Endothelial cell of umbilical vein (primary cell): ENCODE measurements at regions not wholly inside any gene's neighbourhood (a gene's known extent, or its start where the extent isn't known, plus 50 kb on each side); places are given as distances from the start of the nearest gene placed in this dataset.

ENCODE experiments used
- BruUV-seq: library from RNA; stranded (reverse); fragments of 400-500 nt; replicated peaks from 2 replicates; lab custom pipeline; 2021; lab: Mats Ljungman, UMichigan
- CTCF ChIA-PET: fragments of 300-600, 350-600 bp; sonication (Branson Sonifier 250); formaldehyde crosslinking; loops from one replicate; lab custom pipeline; 2021; ENCODE audit warnings: antibody characterized with exemption, inconsistent platforms; lab: Charles Lee
- POLR2A ChIA-PET: fragments of 300-600, 350-600 bp; sonication (Branson Sonifier 250); formaldehyde crosslinking; loops from one replicate; lab custom pipeline; 2021; ENCODE audit warnings: antibody characterized with exemption, inconsistent platforms; lab: Charles Lee
- DNase-seq: peaks from one replicate; pipeline ENCODE4 v3.0.0-alpha.2; 2011; ENCODE audit warnings: low read depth, low spot score
- FAIRE-seq: peaks from 2 replicates; lab custom pipeline; 2011; peaks lifted over from hg19 to GRCh38; lab: Jason Lieb, UNC
- H2AFZ ChIP-seq: 2 replicates; pipeline ENCODE4 v1.6.0; 2012; ENCODE audit warnings: low read depth, low read length, control low read depth, inconsistent platforms
- H3K27ac ChIP-seq: 2 replicates; pipeline ENCODE4 v1.5.1; 2011; ENCODE audit warnings: low read depth, mild to moderate bottlenecking, control low read depth, low read length, moderate library complexity; ENCODE audit not compliant: insufficient read depth
- H3K27me3 ChIP-seq, 2 experiments: 2 replicates each; pipeline versions ENCODE4 v1.6.0 to v1.6.1; 2011; ENCODE audit warnings: low read length in 2 of 2, mixed read lengths in 1 of 2; ENCODE audit not compliant: control insufficient read depth in 2 of 2, insufficient read depth in 2 of 2
- H3K36me3 ChIP-seq, 2 experiments: 2 replicates in 1 of 2; 3 replicates in 1 of 2; pipeline ENCODE4 v1.5.1; 2011; ENCODE audit warnings: low read length in 2 of 2, mild to moderate bottlenecking in 1 of 2, moderate library complexity in 1 of 2; ENCODE audit not compliant: control insufficient read depth in 2 of 2, insufficient read depth in 2 of 2; ENCODE audit errors: extremely low read depth in 1 of 2
- H3K4me1 ChIP-seq: 3 replicates; pipeline ENCODE4 v1.5.1; 2011; ENCODE audit warnings: mild to moderate bottlenecking, low read length; ENCODE audit not compliant: control insufficient read depth, insufficient read depth; ENCODE audit errors: extremely low read depth
- H3K4me2 ChIP-seq: 2 replicates; pipeline ENCODE4 v1.6.1; 2011; ENCODE audit warnings: low read length, control low read depth, mixed read lengths; ENCODE audit not compliant: insufficient read depth
- H3K4me3 ChIP-seq, 3 experiments: fragments of 200-600 bp in 1 of 3; sonication (generic), shearing (Covaris generic) in 1 of 3; replicated peaks in 1 of 3; 2 replicates each; pipeline ENCODE4 v1.5.1; 2011 to 2016; ENCODE audit warnings: control low read depth in 3 of 3, low read length in 3 of 3, mild to moderate bottlenecking in 2 of 3, inconsistent platforms in 1 of 3, low read depth in 1 of 3, moderate library complexity in 1 of 3; ENCODE audit not compliant: insufficient read depth in 1 of 3
- H3K79me2 ChIP-seq: 2 replicates; pipeline ENCODE4 v1.6.0; 2012; ENCODE audit warnings: low read length, inconsistent platforms; ENCODE audit not compliant: control insufficient read depth, insufficient read depth
- H3K9ac ChIP-seq: replicated peaks from 2 replicates; pipeline ENCODE3; 2011; ENCODE audit warnings: low read length, control low read depth; ENCODE audit not compliant: insufficient read depth; ENCODE audit errors: extremely low read depth
- H3K9me1 ChIP-seq: replicated peaks from 3 replicates; pipeline ENCODE4 v1.6.0; 2011; ENCODE audit warnings: mild to moderate bottlenecking, low read length; ENCODE audit not compliant: control insufficient read depth, insufficient read depth; ENCODE audit errors: extremely low read depth
- H3K9me3 ChIP-seq: replicated peaks from 2 replicates; pipeline ENCODE4 v1.5.1; 2012; ENCODE audit warnings: low read length, inconsistent platforms; ENCODE audit not compliant: control insufficient read depth, insufficient read depth
- H4K20me1 ChIP-seq: replicated peaks from 2 replicates; pipeline ENCODE3; 2011; ENCODE audit warnings: mild to moderate bottlenecking, low read length; ENCODE audit not compliant: control insufficient read depth, insufficient read depth; ENCODE audit errors: extremely low read depth
- CTCF ChIP-seq, 2 donors: IDR thresholded peaks; 1 replicate in 1 of 2; 2 replicates in 1 of 2; pipeline ENCODE4 v1.5.1; 2011; ENCODE audit warnings: low read length in 2 of 2, mild to moderate bottlenecking in 2 of 2, moderate library complexity in 2 of 2, control low read depth in 1 of 2, inconsistent platforms in 1 of 2, low read depth in 1 of 2; ENCODE audit not compliant: insufficient read depth in 1 of 2; ENCODE audit errors: extremely low read depth in 1 of 2
- EZH2 ChIP-seq: IDR thresholded peaks from 2 replicates; pipeline ENCODE4 v1.6.1; 2012; ENCODE audit warnings: borderline replicate concordance, low read depth, mild to moderate bottlenecking, moderate library complexity, low read length, inconsistent platforms; ENCODE audit not compliant: severe bottlenecking
- FOS ChIP-seq: IDR thresholded peaks from 2 replicates; pipeline ENCODE4 v1.6.1; 2011; ENCODE audit warnings: mild to moderate bottlenecking, low read length, moderate library complexity, borderline replicate concordance; ENCODE audit not compliant: insufficient read depth
- GATA2 ChIP-seq: IDR thresholded peaks from 2 replicates; pipeline ENCODE4 v1.7.0; 2011; ENCODE audit warnings: low read depth, mild to moderate bottlenecking, moderate library complexity, mixed read lengths, low read length; ENCODE audit not compliant: insufficient read length, insufficient read depth
- JUN ChIP-seq: IDR thresholded peaks from 2 replicates; pipeline ENCODE4 v1.6.1; 2011; ENCODE audit warnings: borderline replicate concordance, low read depth; ENCODE audit not compliant: insufficient read length, insufficient read depth
- MAX ChIP-seq: IDR thresholded peaks from 2 replicates; pipeline ENCODE4 v1.6.1; 2011; ENCODE audit not compliant: insufficient read depth, insufficient read length
- MYC ChIP-seq: IDR thresholded peaks from one replicate; pipeline ENCODE4 v1.6.1; 2011; ENCODE audit warnings: mild to moderate bottlenecking, low read depth, low read length
- POLR2A ChIP-seq: IDR thresholded peaks from 2 replicates; pipeline ENCODE4 v1.6.1; 2012; ENCODE audit warnings: low read depth, mild to moderate bottlenecking, control low read depth, low read length
- POLR2AphosphoS5 ChIP-seq: IDR thresholded peaks from 2 replicates; pipeline ENCODE4 v1.6.1; 2012; ENCODE audit warnings: low read depth, mild to moderate bottlenecking, control low read depth, low read length, moderate library complexity; ENCODE audit not compliant: insufficient read depth
- dilution Hi-C: fragments of 300-500 bp; cut with MboI; formaldehyde crosslinking; loops from one replicate; pipeline ENCODE4 v1.15.0; 2019; ENCODE audit warnings: low sequenced_read_pairs; ENCODE audit not compliant: extremely low pct_ligation_motif_present
- intact Hi-C: fragments of 100-400 bp; cut with micrococcal nuclease; formaldehyde crosslinking; loops from one replicate; pipeline ENCODE4 v1.10.0; 2022

- H3K4me3 ChIP-seq = no peak overlapping the region
- FAIRE-seq (no peak), DNase-seq (no peak)
- no TSS peak for BruUV-seq
- H4K20me1 ChIP-seq = no peaks in the 10 kb centered on the region
- H3K27me3 ChIP-seq = peaks cover 2% of the 10 kb centered on the region in 2 experiments
- no peaks in the 10 kb centered on the region for H3K9me1 ChIP-seq
- no peak overlapping the region for H2AFZ ChIP-seq
- no peaks in the 10 kb centered on the region for H3K4me1 ChIP-seq
- H3K36me3 ChIP-seq = no peaks in the 10 kb centered on the region
- POLR2A ChIA-PET = no interaction called here
- CTCF ChIA-PET = interaction anchor here (1.0 to 1.4 kb wide), 2 partner anchors 11 to 166 kb away, joined by 4 to 5 read pairs; no protein-coding TSS in a partner anchor
- no peak overlapping the region for H3K27ac ChIP-seq
- H3K9me3 ChIP-seq = no peaks in the 10 kb centered on the region
- dilution Hi-C loops = no loop called here
- intact Hi-C loops = no loop called here
- no peak overlapping the region for H3K4me2 ChIP-seq
- H3K79me2 ChIP-seq = no peaks in the 10 kb centered on the region
- no peak overlapping the region for H3K9ac ChIP-seq
- no peak for TF ChIP-seq CTCF (IDR thresholded peaks at IDR 0.05; ENCODE audit: extremely low read depth in 1 of 2, insufficient read depth in 1 of 2, low read depth in 1 of 2, low read length in 2 of 2)
Observed at GRCh38 chr15:29914511-29914926, 92.3 kb upstream of the TJP1 start.

GRCh38 chr15:29913528-29914135 is 91.4 kb upstream of the TJP1 start:
- Histone ChIP-seq H3K79me2 (no peaks in the 10 kb centered on the region), H3K36me3 (no peaks in the 10 kb centered on the region), H3K27ac (no peak overlapping the region), H3K9me3 (no peaks in the 10 kb centered on the region), H3K4me3 (no peak overlapping the region), H3K9me1 (no peaks in the 10 kb centered on the region), H3K4me1 (no peaks in the 10 kb centered on the region), H2AFZ (no peak overlapping the region), H3K27me3 (peaks cover 2% of the 10 kb centered on the region in 2 experiments), H3K4me2 (no peak overlapping the region), H4K20me1 (no peaks in the 10 kb centered on the region), H3K9ac (no peak overlapping the region)
- no peak for TF ChIP-seq EZH2
- TF ChIP-seq CTCF (IDR thresholded peaks at IDR 0.05; ENCODE audit: extremely low read depth in 1 of 2, insufficient read depth in 1 of 2, low read depth in 1 of 2, low read length in 2 of 2) = no peak
- no peak for TF ChIP-seq FOS
- TF ChIP-seq MAX = no peak
- no peak for TF ChIP-seq GATA2
- TF ChIP-seq POLR2A = no peak
- no peak for TF ChIP-seq JUN
- no peak for TF ChIP-seq POLR2AphosphoS5
- TF ChIP-seq MYC = no peak
- POLR2A ChIA-PET = no interaction called here
- dilution Hi-C loops = no loop called here
- FAIRE-seq (no peak), DNase-seq (no peak)
- BruUV-seq = no TSS peak
- intact Hi-C loops = no loop called here
- CTCF ChIA-PET = interaction anchor here (1.0 to 1.7 kb wide), 3 partner anchors 12 to 165 kb away, joined by 4 to 5 read pairs (median 5); no protein-coding TSS in a partner anchor
